SU-DHL-6 (cell line): ENCODE measurements at regions not wholly inside any gene's neighbourhood (a gene's known extent, or its start where the extent isn't known, plus 50 kb on each side); places are given as distances from the start of the nearest gene placed in this dataset.

Experiments
- CTCF ChIP-seq: fragments of 200-600 bp; sonication (generic); IDR thresholded peaks from one replicate; pipeline ENCODE4 v1.5.1; 2017; ENCODE audit warnings: antibody characterized with exemption, mild to moderate bottlenecking, low read length, moderate library complexity; ENCODE audit not compliant: insufficient read depth, poor library complexity, severe bottlenecking
- EZH2phosphoT487 ChIP-seq: fragments of 200-600 bp; sonication (generic), shearing (Covaris generic); conservative IDR thresholded peaks from 2 replicates; pipeline ENCODE4 v1.6.1; 2018; ENCODE audit warnings: mild to moderate bottlenecking, antibody characterized with exemption, low read length, moderate library complexity, mixed read lengths

GRCh38 chr16:51779240-51779639 lies 628.2 kb upstream of the SALL1 start:
- TF ChIP-seq EZH2phosphoT487 (no peak), CTCF (no peak)
